SK-MEL-5 (cell line): ENCODE measurements at regions not wholly inside any gene's neighbourhood (a gene's known extent, or its start where the extent isn't known, plus 50 kb on each side); places are given as distances from the start of the nearest gene placed in this dataset.

ENCODE experiments used
- DNase-seq: peaks from one replicate; pipeline ENCODE4 v3.0.0-alpha.2; 2016; ENCODE audit warnings: low read depth, low spot score
- in situ Hi-C: cut with HindIII; loops from 2 replicates; pipeline ENCODE4 v1.10.0; 2016; ENCODE audit warnings: low sequenced_read_pairs, high pct_unique_total_duplicates, low pct_unique_long_range_greater_than_20kb

GRCh38 chr6:120871416-120872261 is 462.6 kb downstream of the TBC1D32 start:
- in situ Hi-C loops = no loop called here
- DNase-seq = no peak

- DNase-seq = no peak
- in situ Hi-C loops = no loop called here
Measured at GRCh38 chr6:120869397-120869796, 464.9 kb downstream of the TBC1D32 start.

- in situ Hi-C loops = no loop called here
- no peak for DNase-seq
Measured at GRCh38 chr6:120857422-120857821, 476.9 kb downstream of the TBC1D32 start.

- no peak for DNase-seq
- in situ Hi-C loops = no loop called here
Measured at GRCh38 chr6:120854583-120854982, 479.7 kb downstream of the TBC1D32 start.

GRCh38 chr6:120853489-120853888 is 480.8 kb downstream of the TBC1D32 start:
- in situ Hi-C loops = no loop called here
- no peak for DNase-seq

- no peak for DNase-seq
- in situ Hi-C loops = no loop called here
Measured at GRCh38 chr6:120852293-120852849, 481.9 kb downstream of the TBC1D32 start.

- DNase-seq = peak; percentile 47
Measured at GRCh38 chr6:120826253-120826652, 508.0 kb downstream of the TBC1D32 start.

GRCh38 chr6:120816794-120817193 is 517.5 kb downstream of the TBC1D32 start:
- in situ Hi-C loops = no loop called here
- no peak for DNase-seq

More at GRCh38 chr6:120826253-120826652, 508.0 kb downstream of the TBC1D32 start:
- in situ Hi-C loops = no loop called here

GRCh38 chr6:120805276-120805675 is 529.0 kb downstream of the TBC1D32 start:
- DNase-seq = no peak
- in situ Hi-C loops = no loop called here

GRCh38 chr6:120804612-120805011 is 529.7 kb downstream of the TBC1D32 start:
- in situ Hi-C loops = no loop called here
- no peak for DNase-seq

- in situ Hi-C loops = no loop called here
- no peak for DNase-seq
Measured at GRCh38 chr6:120786682-120787081, 547.6 kb downstream of the TBC1D32 start.

GRCh38 chr6:120786256-120786655 is 548.0 kb downstream of the TBC1D32 start:
- no peak for DNase-seq
- in situ Hi-C loops = no loop called here

GRCh38 chr6:120785459-120786086 is 548.7 kb downstream of the TBC1D32 start:
- in situ Hi-C loops = no loop called here
- DNase-seq = no peak

- in situ Hi-C loops = no loop called here
- DNase-seq = no peak
Measured at GRCh38 chr6:120779441-120779840, 554.8 kb downstream of the TBC1D32 start.

- in situ Hi-C loops = no loop called here
- no peak for DNase-seq
Measured at GRCh38 chr6:120775698-120776097, 558.6 kb downstream of the TBC1D32 start.

- DNase-seq = no peak
- in situ Hi-C loops = no loop called here
Measured at GRCh38 chr6:120774275-120774674, 560.0 kb downstream of the TBC1D32 start.

GRCh38 chr6:120771019-120771418 is 563.3 kb downstream of the TBC1D32 start:
- in situ Hi-C loops = no loop called here
- DNase-seq = no peak

- DNase-seq = no peak
- in situ Hi-C loops = no loop called here
Measured at GRCh38 chr6:120764312-120764711, 570.0 kb downstream of the TBC1D32 start.

- no peak for DNase-seq
- in situ Hi-C loops = no loop called here
Measured at GRCh38 chr6:120759570-120759969, 574.7 kb downstream of the TBC1D32 start.
